GF-D8 (cell line): ENCODE measurements at regions not wholly inside any gene's neighbourhood (a gene's known extent, or its start where the extent isn't known, plus 50 kb on each side); places are given as distances from the start of the nearest gene placed in this dataset.

Source experiments
- DNase-seq: peaks from one replicate; lab custom pipeline; 2025; lab: John Stamatoyannopoulos, UW

DNA sequence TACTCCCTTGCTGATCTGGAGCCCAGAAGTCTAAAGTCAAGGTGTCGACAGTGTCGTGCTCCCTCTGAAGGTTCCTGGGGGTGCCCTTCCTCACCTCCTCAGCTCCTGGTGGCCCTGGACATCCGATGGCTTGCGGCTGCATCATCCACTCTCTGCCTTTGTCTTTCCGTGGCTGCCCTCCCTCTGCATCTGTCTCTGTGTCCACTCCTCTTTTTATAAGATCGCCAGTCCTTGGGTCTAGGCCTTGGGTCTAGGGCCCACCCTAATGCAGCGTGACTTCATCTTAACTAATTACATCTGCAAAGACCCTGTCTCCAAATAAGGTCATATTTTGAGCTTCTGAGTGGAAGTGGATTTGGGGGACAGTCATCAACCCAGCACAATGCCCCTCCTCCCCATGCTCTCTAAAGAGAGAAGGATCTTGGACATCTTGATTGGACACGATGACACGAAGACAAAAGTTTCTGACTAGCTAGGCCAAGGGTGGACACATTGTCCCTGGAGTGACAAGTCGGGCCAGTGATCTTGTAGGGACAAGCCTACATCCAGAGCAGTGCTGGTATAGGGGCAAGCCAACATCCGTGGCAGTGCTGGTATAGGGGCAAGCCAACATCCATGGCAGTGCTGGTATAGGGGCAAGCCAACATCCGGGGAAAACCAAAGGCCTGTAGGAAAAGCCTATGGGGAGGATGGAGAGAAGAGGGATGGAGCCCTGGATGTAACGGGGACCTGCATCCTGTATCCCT, 93.9 kb upstream of the DIO3 start:
- no peak for DNase-seq

DNA sequence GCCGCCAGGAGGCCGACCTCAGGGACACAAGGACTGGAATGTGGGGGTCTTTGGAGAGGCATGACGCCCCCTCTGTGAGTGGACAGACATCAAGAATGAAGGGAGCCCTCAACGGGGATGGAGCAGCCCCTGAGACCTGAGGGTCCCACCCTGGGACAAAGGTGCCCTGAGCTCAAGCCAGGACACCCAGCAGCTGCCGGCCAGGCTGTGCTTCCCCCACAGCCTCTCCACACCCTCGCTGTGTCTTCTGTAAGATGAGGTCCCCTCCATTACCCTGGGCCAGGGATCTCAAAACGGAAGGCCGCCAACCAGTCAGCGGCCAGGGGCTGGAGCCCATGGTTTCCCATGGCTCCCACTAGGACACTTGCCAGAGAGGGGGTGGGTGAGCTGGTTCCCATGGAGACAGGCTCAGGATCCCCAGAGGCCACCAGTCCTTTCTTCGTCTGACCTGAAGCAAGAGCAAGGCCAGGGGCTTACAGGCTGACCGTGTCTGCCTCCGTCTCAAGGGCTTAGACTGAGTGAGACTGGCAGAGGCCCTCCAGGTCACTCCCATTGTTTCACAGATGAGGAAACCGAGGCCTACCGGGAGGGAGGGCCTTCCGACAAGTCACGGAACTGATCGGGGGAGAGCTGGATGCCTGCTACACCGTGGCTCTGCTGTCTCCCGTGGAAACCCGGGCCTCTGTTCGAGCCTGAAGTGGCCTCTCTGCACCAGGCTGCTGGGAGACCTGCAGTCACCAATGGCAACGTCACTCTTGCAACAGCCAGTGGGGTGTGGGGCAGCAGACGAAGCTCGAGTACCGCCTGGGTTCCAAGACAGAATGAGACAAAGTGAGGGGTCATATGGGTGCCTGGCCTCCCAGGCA, 91.7 kb upstream of the DIO3 start:
- DNase-seq: no peak

DNA sequence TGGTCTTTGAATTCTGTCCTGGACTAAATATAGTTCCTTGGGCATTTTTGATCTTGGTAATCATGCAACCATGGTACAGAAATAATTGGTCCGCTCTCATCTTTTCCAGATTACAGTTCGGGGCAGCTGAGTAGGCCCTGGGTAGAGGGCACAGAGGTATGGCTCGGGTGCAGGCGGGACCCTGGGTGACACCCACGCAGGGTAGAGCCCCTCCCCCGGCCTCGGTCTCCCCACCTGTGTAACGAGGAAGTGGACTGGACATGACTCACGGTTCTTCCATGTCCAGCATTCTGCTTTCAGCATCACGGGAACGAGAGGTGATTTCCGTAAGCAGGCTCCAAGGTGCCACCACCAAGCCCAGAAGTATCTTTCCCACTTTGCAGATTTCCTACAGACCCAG, 91.0 kb upstream of the DIO3 start:
- DNase-seq: no peak

DNA sequence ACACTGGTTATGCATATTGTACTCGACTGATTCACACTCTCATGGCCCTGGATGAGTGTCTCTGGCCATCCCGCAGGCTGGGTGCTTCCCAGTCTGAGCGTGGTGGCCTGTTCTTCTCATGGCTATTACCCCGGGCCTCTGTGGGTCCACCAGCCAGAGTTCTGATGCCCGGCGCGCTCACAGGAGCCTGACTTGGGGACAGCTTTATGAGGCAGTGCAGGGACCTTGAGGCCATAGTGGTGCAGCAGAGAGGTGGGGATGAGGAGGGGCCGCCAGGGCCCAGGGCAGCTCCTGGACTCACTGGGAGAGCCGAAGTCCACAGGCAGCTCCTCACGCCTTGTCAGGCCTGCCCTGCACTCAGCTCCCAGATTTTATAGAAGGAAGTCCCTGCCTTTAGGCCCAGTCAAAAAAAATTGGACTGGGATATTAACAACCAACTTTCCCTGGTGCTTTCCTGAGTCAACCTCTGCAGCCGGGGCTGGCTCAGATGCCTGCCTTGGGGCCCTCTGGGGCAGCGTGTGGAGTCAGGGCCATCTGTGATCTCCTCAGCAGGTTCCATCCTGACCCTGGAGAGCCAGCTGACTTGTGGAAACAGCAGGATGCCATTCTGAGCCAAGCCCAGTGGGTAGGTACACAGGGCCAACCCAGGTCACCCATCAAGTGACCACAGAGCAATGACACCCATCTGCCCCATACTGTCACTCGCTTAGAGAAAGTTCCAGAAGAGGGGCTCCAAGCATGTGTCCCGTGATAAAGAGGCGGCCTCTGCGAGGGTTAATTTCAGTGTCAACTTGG, 89.4 kb upstream of the DIO3 start:
- DNase-seq: no peak

DNA sequence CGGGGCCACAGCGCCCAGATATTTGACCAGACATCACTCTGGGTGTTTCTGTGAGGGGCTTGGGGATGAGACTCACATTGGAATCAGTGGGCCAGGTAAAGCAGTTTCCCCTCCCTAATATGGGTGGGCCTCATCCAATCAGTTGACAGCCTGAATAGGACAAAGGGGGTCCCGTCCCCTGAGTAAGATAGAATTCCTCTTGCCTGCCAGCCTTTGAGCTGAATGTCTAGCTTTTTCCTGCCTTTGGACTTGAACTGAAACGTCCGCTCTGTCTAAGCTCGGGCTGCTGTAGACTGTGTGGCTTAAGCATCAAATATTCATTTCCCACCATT, 88.8 kb upstream of the DIO3 start:
- no peak for DNase-seq

DNA sequence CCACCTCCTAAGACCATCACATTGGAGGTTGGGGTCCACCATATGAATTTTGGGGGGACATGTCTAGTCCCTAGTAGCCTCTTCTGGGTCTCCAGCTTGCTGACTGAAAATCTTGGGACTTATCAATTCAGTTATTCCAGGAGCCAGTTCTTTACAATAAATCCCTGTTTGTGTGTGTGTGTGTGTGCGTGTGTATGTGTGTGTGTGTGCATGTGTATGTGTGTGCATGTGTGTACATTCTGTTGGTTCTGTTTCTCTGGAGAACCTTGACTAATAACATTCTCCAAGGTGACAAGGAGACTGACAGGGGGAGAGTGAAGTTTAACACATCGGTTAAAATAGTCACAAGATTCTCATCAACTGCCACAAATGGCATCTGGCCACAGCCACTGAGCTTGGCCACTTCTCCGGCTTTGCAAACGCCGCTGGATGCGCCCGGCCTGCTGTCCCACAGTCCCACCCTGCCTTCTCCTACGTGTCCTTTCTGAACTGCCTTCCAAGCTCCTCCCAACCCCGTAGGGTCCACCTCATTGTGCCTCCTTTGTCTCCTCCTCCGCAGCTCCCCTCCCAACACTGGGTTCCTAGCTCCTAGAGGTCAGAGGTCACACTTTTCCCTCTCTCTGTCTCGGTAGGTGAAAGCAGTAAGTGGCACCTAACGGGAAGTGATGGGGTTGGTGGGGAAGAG, 88.1 kb upstream of the DIO3 start:
- no peak for DNase-seq

DNA sequence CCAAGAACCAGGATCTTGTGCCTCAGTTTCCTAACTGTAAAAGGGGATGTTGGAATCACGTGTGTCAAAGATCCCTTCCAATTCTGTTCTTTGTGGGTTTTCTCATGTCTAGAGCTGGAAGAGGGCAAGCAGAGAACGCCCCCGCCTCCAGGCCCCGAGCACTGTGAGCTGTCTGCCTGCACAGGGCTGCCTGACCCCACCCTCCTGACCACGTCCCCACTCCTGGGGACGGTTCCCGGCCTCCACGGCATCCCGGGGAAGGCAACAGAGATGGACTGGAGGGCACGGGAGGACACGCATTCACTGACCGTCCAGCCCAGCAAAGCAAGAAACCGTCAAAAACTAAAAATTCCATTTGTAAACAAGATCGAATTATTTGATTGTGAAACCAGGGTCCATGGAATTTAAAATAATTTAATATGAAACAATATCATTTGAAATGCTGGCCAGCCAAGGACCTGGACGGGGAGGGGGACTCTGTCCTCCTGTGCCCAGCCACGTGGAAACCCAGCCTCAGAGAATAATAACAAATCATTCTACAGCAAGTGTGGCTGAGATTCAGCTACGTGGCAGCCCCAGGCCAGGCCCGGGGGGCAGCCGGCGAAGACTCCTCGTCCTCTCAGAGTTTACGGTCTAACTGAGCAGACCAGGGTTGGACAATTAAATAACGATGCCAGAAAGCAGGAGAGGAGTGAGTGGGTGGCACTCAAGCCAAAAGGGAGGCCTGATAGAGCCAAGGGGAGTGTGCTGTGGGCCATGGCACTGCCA, 87.3 kb upstream of the DIO3 start:
- no peak for DNase-seq

DNA sequence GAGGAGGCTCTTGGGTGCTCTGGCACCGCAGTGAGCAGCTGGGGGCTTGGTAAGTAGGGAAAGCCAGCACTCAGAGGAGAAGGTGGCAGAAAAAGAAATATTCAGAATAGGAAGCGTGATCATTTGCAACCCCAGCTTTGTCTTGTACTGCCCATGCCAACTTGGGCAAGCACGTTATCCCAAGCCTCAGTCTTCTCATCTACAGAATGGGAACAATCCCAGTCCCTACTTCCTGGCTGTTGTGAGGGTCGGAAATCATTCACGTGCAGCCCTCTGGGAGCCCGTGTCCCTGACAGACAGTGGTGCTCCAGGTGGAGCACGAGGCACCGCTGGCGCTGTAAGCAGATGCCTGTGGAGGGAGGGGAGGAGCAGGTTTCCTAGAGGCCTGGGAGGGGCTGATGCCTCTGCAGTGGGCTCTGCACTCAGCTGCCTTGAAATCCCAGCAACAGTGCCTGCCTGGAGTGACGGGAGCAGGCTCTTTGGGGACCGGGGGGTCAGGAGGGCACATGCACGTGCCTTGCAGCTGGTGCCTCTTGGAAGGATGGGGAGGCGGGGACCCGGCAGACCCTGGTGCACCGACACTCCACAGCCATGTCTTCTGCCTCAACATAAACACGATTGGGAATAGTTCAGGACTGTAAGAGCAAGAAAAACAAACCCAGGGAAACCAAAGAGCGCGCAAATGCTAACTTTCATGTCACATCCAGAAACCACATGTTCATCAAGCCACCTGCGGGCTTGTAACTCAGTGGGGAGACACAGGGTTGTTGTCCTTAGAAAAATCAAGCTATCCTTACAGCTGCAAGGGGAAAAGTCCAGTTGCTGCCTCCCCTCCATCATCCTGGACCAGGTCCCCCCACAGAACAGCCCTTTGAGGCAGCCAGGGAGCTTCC, 86.5 kb upstream of the DIO3 start:
- DNase-seq: no peak

DNA sequence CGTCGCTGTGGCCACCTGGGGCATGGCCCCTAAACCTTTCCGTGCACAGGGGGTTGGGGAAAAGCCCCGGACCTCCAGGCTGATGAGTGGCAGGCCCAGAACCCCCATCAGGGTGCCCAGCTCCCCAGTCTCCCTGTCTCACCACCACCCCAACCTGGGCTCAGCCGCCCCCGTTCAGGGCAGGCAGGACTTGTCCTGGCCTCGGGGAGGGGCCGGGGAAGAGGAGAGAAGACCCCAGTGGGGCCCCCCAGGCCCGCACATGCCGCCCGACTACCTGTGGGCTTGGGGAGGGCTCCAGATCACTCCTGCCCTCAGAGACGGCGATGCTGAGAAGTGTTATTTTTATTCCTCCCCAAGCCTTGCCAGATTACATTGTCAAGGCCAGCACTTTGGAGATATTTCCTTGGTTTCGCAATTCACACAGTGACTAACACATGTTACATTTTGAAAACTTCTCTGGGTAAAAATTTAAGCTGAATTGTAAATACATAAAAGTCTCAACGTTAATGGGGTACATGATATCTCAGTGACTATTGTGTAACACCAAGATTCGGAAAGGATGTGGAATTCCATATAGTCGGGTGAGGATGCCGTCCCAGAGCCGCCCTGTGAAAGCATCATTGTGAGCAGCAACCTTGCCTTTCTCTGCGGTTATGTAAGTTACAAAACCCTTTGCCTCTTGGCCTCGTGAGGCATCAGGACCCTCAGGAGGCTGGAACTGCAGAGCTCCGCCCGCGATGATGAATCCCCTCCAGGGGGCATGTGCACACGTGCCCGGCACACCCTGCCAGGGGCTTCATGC, 85.6 kb upstream of the DIO3 start:
- no peak for DNase-seq

DNA sequence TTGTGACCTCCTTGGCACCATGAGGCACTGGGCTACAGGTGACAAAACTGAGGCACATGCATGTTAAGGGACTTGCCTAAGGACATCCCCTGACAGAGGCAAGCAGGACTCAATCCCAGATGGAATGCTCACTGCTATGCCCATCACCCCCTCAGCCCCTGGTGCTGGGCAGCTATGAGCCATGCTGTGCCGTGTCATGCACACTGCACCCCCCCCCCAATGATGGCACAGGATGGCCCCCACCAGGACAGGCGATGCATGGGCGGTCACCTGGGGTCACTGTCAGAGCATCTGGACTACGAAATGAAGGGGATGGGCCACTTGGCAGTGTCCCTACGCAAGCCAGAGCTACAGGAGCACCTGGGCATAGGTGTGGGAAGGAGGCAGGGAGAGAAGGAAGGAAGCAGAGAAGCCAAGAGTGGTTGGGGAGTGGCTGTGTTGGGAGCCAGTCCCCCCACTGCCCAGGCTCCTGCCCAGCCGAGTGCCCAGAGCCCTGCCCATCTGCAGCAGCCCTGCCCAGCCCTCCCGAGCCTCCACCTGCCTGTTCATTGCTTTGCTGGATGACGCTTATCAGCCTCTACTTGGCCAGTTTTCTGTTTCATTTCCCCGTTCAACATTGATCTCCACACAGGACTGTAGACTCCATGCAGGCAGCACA, 84.9 kb upstream of the DIO3 start:
- no peak for DNase-seq

DNA sequence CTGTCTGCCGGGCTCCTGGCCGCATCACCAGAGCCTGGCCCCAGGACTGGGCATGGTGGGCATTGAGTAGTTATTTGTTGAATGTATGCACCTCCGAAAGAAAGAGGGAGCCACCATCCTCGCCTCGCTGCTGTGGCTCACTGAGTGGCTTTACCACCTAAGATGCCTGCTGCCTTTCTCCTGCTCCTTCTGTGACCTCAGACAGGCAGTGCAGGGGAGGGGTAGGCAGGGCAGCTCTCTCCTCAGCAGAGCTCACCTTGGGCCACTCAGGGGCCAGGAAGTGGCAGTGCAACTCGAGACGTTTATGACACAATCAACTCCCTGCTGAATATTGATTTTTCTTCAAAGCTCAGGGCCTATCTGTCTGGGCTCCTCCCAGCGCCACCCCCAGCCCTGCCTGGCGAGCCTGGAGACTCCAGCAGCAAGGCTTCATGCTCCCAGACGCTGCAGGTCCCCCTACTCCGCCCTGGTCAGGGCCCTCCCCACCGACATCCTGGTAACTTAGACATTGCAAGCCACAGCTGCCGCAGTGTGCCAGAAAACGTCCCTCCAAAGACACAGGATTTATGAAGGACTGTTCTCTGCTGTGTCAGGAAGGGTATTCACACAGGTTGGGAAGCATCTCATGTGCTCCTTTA, 84.3 kb upstream of the DIO3 start:
- DNase-seq: no peak

DNA sequence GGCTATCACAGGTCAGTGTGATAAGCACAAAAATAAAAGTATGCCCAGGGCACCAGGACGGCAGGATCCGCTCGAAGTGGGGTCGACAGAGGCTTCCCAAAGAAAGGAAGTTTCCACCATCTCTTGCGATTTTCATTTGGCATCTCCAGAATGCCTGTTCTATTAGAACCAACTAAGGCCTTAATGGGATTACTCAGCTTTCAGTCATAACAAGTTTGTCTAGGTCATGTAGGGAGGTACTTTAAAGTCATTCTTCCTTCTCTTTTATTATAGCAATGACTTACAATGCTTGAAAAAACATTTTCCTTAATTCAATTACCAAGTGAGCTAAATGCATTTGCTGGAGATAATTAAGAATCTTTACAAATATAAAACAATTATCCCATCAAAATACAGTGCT, 83.6 kb upstream of the DIO3 start:
- no peak for DNase-seq

DNA sequence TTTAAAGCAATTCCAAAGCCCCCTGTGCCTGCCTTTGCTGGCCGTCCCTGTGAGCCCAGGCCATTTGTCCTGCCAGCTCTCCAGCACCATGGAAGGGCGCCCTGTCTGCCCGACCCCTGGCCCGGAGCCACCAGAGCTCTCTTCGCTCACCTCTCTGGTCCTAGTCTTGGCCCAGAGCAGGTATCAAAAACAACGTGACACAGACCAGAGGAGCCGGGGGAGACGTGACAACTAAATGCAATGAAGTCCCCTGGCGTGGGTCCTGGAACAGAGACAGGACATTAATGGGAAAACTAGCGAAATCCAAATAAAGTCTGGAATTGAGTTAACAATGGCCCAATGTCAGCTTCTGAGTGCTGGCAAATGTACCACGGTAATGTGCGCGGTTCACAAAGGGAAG, 83.2 kb upstream of the DIO3 start:
- DNase-seq: no peak

DNA sequence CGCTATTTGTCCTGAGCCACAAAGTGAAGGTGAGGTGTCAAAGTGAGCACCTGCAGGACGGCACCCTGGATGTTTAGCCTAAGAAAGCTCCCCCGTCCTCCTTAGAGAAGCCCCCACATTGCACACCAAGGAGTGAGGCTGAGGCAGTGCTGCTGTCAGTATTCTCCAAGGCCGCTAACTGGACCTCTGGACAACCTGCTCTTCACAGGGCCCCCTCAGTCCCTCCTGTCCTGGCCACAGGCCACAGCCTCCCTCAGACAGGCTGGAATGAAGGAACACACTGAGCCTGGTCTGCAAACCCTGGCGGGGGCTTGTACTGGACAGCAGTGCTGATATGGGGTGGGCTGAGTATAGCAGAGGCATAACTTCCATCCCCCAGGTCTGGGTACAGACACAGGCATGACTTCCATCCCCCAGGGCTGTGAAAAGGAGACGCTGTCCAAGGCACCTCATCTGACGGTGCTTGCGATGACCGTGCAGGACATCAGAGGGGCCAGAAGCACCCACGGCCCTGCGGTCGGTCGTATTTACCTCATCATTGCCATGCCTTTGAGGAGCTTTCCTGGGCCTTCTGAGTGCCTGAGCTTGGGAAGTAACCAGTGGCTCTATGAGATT, 82.4 kb upstream of the DIO3 start:
- no peak for DNase-seq

DNA sequence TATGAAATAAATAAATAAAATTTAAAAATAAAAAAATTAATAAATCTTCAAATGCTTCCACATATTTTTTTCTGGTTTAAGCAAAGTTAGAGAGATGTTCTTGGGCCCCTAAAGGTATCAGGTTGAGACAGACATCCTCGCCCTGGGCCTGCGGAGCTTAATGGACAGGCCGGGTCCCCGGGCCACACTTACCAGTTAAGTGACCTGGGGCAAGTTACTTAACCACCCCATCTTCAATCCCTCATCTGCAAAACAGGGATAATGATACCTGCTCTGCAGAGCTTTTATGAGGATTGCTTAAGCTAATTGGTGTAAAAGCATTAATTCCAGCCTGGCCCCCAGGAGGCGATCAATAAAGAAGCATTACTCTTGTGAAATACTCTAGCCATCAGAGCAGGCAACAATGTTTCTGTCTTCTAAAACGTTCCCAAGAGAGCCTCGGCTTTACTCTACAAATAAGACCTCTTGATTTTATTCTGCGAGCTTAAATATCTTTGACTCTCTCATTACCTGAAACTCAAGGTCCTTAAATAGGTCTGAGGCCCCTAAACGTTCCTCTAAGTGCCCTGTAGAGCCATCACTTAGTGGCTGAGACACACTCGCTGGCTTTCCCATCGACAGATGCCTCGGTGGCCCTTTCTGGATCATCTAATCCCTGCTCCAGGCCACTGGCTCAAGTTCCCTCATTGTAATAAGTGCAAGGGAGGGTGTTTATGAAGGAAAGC, 81.1 kb upstream of the DIO3 start:
- DNase-seq: no peak

DNA sequence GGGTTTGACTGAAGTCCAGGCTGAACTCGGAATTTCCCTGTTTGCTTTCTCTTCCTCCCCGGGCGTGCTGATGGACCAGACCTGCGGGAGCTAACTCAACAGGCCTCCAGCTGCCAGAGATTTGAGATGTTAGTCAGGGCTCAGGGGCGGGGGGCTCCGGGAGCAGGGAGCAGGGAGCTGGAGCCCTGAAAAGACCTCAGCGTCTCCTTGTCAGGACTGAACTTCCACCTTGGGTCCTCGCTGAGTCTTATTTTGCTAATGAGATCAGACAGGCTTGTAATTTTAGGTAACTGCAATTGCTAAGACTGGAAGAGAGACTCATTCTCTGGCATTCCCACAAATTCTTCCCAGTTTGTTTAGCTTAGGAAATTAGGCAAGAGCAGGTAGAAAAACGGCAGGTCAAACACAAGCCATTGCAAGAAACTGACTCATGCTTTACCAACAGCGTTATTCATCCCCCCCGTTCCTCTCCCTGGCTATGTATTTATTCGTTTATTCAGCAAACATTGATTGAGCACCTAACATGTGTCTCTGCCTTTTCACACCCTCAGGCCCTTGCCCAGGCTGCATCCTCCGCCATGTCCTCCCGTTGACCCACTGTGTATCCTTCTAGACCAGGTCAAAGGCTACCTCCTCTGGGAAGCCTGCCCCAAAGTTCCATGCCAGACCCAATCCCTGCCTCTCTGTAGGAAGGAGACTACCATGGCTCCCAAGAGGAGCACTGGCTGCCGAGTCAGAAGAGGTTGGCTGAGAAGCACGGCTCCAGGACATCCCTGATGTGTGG, 80.4 kb upstream of the DIO3 start:
- no peak for DNase-seq

DNA sequence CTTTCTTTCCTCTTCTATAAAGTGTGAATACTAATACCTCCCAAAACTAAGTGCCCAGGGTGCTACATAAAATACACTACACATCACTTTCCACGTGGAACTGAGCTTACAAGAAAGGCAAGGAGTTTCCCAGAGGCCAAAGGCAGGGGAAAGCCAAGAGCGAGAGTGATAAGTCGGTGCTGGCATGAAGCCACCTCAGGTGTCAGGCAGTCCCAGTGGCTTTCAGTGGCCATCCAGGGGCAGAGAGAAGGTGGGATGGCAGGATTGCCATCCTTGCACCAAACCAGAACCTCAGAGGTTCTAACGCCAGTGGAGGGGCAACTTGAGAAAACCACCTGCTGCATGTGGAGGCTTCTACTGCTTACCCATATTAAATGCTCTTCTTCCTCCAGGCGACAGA, 79.7 kb upstream of the DIO3 start:
- no peak for DNase-seq
